A172 (cell line): ENCODE measurements at regions not wholly inside any gene's neighbourhood (a gene's known extent, or its start where the extent isn't known, plus 50 kb on each side); places are given as distances from the start of the nearest gene placed in this dataset.
"Not testable (repeated sequence)": the region's sequence is repeated elsewhere in the genome, so short reads cannot be mapped to it uniquely, and the experiment has no call there.

ENCODE experiments used
- DNase-seq: peaks from one replicate; pipeline ENCODE4 v3.0.0-alpha.2; 2015; ENCODE audit warnings: low spot score

DNA sequence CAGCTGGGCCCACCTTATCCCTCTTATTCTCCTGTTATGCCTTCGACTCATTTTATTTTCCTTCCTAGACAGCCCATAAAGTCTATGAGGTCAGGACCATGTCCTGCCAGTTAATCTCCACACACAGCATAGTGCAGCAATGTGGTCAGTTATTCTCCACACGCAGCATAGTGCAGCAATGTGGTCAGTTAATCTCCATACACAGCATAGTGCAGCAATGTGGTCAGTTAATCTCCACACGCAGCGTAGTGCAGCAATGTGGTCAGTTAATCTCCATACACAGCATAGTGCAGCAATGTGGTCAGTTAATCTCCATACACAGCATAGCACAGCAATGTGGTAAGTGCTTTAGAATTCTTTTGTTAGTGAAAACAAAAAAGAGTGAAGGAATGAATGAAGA, 77.8 kb downstream of the TEX36 start:
- DNase-seq, result no peak

- no peak for DNase-seq
Measured at GRCh38 chr10:125602825-125603224, 80.1 kb downstream of the TEX36 start.

GRCh38 chr10:125599194-125599593, 83.8 kb downstream of the TEX36 start:
- DNase-seq, result no peak

- no peak for DNase-seq
Measured at GRCh38 chr10:125595911-125596310, 87.1 kb downstream of the TEX36 start.

GRCh38 chr10:125593644-125594043, 89.3 kb downstream of the TEX36 start:
- no peak for DNase-seq

GRCh38 chr10:125592897-125593296, 90.1 kb downstream of the TEX36 start:
- DNase-seq, result no peak

DNA sequence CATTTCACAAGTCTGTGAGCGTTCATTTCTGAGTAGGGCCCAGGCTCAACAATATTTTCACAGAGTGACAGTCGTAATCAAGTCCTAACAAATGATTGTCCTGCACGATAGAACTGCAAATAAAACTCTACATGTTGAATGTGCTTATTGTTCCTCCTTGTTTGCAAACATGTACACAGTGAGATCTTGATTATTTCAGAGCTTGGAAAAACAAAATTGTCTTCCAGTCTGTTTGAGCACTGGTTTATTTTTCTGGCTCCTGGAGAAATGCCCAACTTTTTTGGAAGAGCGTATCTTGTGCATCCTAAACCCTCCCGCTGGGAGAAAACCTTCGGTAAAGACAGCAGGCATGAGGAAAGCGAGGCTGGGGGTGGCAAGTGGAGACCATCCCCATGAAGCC, 91.1 kb downstream of the TEX36 start:
- no peak for DNase-seq

DNA sequence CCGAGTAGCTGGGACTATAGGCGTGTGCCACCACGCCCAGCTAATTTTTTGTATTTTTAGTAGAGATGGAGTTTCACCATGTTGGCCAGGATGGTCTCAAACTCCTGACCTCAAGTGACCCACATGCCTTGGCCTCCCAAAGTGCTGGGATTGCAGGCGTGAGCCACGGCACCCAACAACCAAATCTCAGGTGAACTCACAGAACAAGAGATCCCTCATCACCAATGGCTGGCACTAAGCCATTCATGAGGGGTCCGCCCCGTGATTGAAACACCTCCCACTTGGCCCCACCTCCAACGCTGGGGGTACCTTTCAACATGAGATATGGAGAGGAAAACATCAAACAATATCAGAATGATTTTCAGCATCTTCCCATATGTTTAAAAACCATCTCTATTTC, 94.2 kb downstream of the TEX36 start:
- not testable (repeated sequence) for DNase-seq

- no peak for DNase-seq
Measured at GRCh38 chr10:125584954-125585353, 98.0 kb downstream of the TEX36 start.

DNA sequence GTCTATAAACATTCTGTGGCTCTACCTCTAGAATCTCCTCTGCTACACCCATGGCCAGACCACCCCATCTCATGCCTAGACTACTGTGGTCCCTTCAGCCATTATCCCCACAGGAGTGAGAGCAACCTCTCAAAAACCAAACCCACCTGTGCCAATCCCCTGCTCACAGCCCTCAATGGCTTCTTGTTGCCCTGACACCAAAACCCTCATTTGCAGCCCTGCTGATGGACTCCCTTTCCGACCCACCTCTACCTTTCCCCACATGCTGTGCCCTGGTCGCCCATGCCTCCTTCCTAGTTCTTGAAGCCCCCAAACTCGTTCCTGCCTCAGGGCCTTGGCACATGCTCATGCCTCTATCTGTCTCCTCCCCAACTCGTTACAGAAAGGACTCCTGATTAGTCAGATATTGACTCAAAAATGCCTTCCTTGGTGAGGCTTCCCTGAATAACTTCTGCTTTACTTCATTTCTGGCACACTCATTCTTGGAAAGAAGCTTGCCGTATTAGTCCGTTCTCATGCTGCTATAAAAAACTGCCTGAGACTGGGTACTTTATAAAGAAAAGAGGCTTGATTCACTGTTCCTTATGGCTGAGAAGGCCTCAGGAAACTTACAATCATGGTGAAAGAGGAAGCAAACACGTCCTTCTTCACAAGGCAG, 104.2 kb downstream of the TEX36 start:
- DNase-seq, result no peak

- DNase-seq, result no peak
Measured at GRCh38 chr10:125575843-125576242, 107.1 kb downstream of the TEX36 start.

DNA sequence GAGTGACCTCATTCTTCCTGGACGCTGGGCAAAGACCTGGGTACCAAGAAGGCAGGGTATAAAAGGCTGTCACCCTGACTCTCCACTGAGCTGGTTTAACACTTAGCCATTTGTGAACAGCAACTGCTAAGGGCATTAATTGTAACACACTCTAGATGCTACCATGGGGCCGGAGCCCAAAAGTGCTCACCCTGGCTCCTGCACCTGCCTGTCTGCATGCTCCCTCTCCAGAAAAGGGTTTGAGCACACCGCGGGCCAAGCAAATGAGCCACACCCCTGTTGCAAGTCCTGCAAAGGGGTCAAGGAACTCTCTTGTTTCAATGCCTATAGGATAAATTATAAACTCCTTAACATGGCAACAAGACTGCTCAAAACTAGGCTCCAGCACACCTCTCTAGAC, 114.8 kb downstream of the TEX36 start:
- no peak for DNase-seq

- DNase-seq, result no peak
Measured at GRCh38 chr10:125567529-125567928, 115.4 kb downstream of the TEX36 start.

DNA sequence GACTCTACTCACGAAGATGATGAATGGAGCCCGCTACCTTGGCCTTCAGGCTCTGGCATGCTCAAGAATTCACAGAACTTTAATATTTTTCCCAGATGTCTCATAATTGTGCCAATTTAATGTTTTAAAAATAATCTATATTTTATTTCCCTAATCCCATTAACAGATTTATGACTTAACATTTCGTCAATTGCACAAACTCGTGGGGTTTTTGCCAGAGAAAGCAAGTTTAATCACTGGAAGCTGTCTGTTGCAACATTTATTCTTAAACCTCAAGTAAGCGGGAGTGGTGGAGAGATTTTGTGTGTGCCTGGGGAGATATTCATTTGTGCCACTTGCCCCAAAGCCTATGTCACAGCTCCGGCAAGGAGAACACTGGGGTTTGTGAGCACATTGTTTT, 117.9 kb downstream of the TEX36 start:
- no peak for DNase-seq

DNA sequence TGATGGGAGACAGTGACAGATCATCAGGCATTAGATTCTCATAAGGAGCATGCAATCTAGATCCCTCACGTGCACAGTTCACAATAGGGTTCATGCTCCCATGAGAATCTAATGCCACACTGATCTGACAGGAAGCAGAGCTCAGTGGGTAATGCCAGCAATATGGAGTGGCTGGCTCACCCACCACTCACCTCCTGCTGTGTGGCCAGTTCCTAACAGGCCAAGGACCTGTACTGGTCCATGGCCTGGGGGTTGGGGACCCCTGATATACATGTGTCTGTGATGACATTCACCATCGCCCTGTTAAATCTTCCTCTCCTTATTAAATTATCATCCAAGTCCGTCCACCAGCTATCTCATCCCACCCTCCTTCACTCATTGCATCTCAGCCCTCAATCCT, 118.4 kb downstream of the TEX36 start:
- DNase-seq, result no peak

- no peak for DNase-seq
Measured at GRCh38 chr10:125562737-125563136, 120.2 kb downstream of the TEX36 start.

DNA sequence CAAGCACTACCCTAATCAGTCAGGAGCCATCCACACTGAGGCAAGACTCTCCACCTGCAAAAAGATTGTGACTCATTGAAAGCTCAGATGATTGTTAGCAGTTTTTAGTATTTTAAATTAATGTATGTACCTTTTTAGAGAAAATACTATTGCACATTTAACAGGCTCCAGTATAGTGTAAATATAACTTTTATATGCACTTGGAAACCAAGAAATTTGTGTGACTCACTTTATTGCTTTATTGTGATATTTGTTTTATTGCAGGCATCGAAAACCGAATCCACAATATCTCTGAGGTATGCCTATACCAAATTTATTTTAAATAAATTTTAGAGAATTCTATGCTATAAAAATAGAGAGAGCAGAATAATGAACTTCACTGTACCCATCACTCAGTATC, 122.0 kb downstream of the TEX36 start:
- no peak for DNase-seq

DNA sequence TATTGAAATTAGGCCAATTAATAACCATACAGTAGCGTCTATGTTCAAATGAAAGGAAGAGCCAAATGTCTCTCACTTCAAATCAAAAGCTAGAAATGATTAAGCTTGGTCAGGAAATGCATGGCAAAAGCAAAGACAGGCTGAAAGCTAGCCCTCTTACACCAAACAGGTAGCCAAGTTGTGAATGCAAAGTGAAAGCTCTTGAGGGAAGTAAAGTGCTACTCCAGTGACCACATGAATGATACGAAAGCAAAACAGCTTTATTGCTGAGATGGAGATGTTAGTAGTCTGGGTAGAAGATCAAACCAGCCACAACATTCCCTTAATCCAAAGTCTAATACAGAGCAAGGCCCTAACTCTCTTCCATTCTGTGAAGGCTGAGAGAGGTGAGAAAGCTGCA, 123.8 kb downstream of the TEX36 start:
- no peak for DNase-seq

- no peak for DNase-seq
Measured at GRCh38 chr10:125557801-125558505, 125.0 kb downstream of the TEX36 start.

- no peak for DNase-seq
Measured at GRCh38 chr10:125557311-125557710, 125.7 kb downstream of the TEX36 start.

- no peak for DNase-seq
Measured at GRCh38 chr10:125556882-125557281, 126.1 kb downstream of the TEX36 start.

DNA sequence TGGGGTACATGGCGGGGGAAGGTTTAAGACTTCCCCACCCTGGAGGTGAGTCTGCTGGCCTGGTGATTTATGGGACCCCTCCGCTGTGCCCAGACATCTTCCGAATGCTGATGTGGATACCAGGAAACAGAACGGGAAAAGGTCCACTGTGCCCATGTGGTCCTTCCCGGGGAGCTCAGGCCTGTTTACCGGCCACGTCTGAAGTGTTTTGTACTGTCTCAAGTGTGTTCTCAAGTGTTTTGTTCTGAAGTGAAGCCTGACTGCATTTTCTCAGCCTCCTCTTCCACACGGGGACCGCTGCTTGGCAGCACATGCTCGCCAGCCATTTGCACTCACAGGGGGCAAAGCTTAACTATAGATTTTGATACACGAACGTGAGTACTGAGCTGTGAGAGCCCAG, 127.2 kb downstream of the TEX36 start:
- no peak for DNase-seq

- no peak for DNase-seq
Measured at GRCh38 chr10:125555267-125555666, 127.7 kb downstream of the TEX36 start.

DNA sequence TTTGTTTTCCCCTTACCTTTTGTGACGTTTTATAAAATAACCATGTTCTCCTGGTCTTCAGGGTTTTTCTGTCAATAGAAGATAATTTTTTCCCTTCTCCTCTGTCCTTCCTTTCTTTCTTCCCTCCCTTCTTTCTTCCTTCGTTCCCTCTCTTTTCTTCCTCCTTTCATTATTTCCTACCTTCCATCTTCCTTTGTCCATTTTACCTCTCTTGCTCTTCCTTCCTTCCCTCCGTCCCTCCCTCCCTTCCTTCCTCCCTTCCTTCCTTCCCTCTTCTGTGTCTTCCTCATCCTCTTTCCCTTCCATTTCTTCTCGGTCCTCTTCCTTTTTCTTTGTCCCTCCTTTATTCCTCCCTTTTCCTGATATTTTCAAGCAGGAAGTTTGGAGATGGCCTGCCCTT, 128.2 kb downstream of the TEX36 start:
- DNase-seq, result no peak
